ENCODE measurements at regions not wholly inside any gene's neighbourhood (a gene's known extent, or its start where the extent isn't known, plus 50 kb on each side); places are given as distances from the start of the nearest gene placed in this dataset.

DNA sequence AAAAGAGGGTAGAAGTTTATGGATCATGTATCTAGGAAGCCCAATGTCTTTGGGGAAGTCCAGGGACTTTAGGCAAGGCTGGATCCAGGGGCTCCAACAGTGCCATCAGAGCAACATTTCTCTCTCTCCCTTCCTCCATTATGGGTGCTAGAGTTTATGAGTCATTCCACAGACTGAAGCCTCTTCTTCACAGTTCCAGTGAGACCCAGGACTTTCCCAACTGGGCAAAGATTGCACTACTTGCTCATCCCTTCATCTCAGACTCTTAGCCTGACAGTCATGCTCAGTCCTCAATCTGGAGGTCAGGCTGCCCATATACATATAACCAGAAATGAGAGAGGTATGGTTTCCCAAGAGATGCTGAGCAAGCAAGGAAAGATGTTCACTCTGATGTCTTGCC, 110.7 kb downstream of the FEM1C start:
- TF ChIP-seq, protein P1, sequence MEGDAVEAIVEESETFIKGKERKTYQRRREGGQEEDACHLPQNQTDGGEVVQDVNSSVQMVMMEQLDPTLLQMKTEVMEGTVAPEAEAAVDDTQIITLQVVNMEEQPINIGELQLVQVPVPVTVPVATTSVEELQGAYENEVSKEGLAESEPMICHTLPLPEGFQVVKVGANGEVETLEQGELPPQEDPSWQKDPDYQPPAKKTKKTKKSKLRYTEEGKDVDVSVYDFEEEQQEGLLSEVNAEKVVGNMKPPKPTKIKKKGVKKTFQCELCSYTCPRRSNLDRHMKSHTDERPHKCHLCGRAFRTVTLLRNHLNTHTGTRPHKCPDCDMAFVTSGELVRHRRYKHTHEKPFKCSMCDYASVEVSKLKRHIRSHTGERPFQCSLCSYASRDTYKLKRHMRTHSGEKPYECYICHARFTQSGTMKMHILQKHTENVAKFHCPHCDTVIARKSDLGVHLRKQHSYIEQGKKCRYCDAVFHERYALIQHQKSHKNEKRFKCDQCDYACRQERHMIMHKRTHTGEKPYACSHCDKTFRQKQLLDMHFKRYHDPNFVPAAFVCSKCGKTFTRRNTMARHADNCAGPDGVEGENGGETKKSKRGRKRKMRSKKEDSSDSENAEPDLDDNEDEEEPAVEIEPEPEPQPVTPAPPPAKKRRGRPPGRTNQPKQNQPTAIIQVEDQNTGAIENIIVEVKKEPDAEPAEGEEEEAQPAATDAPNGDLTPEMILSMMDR (IDR thresholded peaks at IDR 0.05): no peak
- TF ChIP-seq POLR2A (IDR thresholded peaks at IDR 0.05): no peak
